GM20000 (cell line): ENCODE measurements at regions not wholly inside any gene's neighbourhood (a gene's known extent, or its start where the extent isn't known, plus 50 kb on each side); places are given as distances from the start of the nearest gene placed in this dataset.

ENCODE experiments used
- DNase-seq: peaks from one replicate; pipeline ENCODE4 v3.0.0; 2012; ENCODE audit warnings: low spot score
- TF ChIP-seq, protein P1 (sequence below): IDR thresholded peaks from 2 replicates; pipeline ENCODE4 v1.5.1; 2012; ENCODE audit warnings: mild to moderate bottlenecking, control low read depth; ENCODE audit errors: extremely low read depth, missing control alignments

DNA sequence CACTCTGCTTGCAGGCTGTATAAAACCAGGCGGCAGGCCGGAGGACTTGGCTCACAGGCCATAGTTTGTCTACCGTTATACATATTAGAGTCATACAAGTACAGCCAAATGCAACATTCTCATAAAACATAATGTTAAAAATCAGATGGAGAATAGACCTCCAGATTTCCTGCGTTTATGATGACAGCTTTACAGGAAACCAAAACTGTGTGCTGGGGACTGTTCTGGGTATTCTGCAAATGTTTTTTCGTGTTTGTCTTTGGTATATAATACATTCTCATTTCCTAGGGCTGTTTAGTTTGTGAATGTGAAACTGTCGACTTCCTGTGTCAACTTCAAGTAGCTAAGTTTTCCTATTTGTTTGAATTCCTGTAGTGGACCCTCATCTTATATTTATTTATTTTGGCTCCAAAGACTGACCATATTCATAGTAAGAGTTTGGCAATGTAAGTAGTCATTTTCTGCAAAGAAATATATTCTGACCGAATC, 79.5 kb upstream of the FAM9C start:
- TF ChIP-seq, protein P1, sequence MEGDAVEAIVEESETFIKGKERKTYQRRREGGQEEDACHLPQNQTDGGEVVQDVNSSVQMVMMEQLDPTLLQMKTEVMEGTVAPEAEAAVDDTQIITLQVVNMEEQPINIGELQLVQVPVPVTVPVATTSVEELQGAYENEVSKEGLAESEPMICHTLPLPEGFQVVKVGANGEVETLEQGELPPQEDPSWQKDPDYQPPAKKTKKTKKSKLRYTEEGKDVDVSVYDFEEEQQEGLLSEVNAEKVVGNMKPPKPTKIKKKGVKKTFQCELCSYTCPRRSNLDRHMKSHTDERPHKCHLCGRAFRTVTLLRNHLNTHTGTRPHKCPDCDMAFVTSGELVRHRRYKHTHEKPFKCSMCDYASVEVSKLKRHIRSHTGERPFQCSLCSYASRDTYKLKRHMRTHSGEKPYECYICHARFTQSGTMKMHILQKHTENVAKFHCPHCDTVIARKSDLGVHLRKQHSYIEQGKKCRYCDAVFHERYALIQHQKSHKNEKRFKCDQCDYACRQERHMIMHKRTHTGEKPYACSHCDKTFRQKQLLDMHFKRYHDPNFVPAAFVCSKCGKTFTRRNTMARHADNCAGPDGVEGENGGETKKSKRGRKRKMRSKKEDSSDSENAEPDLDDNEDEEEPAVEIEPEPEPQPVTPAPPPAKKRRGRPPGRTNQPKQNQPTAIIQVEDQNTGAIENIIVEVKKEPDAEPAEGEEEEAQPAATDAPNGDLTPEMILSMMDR, result no peak
- DNase-seq, result no peak

DNA sequence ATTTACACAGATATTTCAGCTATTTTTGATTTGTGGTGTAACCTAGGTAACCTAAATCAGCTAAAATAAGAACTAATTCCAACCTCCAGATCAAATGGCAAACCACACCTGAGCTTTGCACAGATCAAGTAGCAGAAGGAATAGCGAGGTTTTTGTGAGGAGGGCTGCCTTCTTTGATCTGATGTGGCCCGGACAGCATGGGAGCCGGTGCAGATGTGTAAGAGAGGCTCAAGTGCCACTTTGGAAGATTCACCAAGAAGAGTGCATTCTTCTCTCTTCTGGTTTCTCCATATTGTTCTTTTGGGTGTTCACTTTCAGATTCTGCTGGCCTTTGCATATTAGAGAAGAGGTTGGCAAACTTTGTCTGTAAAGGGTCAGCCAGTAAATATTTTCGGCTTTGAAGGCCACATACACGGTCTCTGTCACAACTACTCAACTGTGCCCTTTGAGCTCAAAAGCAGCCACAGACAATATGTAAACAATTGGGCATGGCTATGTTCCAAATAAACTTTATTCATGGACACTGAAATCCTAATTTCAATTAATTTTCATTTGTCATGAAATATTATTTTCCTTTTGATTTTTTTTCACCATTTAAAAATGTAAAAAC, 78.9 kb upstream of the FAM9C start:
- TF ChIP-seq, protein P1, result no peak
- DNase-seq, result no peak

DNA sequence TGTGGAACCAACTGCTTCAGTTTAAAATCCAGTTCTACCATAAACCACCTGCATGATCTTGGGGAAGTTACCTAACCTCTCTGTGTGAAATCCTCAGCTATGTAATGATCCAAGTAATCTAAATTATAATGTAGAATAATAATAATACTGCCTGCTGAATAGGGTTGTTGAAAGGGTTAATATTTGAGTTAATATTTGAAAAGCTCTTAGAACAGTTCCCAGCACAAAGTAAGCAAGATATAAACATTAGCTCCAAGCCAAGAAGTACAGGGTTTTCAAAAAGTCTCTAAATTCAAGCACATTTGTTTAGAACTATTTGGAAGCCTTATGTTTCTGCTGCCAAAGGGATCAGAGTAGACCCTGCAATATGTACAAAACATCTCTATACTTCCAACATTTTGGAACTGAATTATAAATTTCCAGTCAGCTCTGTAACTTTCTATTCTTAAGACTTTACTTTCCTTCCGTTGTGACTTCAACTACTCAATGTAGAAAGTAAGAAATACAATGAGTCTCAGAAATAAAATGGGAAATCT, 76.7 kb upstream of the FAM9C start:
- TF ChIP-seq, protein P1, result no peak

DNA sequence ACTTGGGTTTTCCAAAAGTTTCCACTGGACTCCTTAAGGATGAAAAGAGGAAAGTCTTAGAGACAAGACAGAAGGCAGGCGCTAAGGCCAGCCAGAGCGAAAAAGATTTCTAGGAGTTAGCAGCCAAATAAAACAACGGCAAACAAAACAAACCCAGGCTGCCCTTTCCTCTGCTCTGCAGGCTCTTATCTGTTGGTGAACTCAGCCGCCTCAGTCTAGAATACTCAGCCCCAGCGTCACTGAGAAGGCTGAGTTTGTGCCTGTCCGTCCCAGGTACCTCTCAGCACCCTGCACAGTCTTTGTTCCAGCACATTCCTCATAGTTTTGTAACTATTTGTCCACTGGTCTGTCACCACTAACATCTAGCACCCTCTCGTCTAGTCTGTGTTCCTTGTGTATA, 75.6 kb upstream of the FAM9C start:
- TF ChIP-seq, protein P1, result no peak
- DNase-seq, result no peak

More for the DNA sequence above, 76.7 kb upstream of the FAM9C start:
- no peak for DNase-seq

DNA sequence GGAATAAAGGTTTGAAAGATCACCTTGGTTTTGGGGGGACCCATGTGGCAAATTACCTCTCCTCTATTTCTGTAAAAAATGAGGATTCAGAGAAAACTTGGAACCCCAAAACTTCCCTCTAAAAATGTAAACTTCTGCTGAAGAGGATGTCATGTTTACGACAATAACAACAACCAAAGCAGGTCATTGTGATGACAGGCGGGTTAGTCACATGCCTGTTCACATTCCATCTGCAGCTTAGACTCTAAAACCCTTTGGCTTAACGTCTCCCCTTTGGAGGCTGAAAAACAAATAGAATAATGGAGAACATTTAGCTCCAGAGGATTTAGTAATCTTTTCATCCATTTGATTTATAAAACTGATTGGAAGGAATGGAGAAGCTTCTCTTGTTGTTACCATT, 75.0 kb upstream of the FAM9C start:
- TF ChIP-seq, protein P1, result no peak
- DNase-seq, result no peak

DNA sequence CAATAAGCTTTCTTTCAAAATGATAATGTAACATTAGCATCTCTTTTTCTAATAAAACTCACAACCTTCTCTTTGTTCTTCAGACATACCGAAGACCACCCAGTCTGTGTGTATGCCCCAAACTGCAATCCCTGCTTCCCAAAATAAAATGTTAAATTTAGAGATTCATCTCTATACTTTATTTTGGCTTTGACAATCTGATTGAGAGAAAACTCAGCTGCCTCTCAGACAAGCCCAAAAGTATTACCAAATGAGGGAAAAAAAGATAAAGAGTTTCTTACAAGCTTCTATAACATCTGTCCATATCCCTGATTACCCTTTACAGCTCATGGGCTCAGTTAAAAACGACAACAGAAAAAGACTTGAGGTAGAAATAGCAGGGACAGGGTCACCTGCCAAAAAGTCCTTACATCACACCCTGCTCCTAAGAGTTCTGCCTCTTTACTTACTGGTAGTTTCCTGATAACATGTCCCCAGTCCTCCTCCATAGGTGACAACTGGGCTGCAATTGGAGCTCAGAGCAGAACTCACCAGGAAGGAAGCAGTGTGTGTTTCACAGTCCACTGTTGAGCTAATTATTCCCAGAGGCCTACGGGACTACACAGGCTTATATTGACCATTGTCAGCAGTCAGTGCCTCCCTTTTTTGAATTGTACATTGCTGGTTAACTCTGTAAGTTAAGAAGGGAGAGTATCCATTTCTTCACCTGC, 70.9 kb upstream of the FAM9C start:
- no peak for DNase-seq
- TF ChIP-seq, protein P1, result no peak

DNA sequence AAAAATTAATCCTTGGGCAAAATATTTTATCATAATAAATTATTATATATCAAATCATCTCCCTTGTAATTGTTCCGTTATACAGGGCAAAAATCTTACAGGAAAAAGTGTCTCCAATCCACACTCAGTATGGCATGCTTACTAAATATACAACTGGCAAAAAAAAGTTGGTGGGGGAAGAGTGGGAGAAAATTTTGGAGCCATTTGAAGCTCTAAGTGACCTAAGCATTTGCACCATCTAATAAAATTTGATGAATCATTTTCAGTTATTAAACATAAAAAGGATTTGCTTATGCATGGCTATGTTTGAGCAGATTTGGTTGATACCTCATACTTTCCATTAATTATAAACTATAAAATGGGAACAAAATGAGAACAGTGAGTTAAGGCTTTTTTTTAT, 68.1 kb upstream of the FAM9C start:
- DNase-seq, result no peak
- TF ChIP-seq, protein P1, result no peak
